ENCODE measurements at regions not wholly inside any gene's neighbourhood (a gene's known extent, or its start where the extent isn't known, plus 50 kb on each side); places are given as distances from the start of the nearest gene placed in this dataset.

GRCh38 chr13:107738004-107738403 lies 477.3 kb downstream of the LIG4 start:
- no peak for DNase-seq (ENCODE audit: low read depth)
- H3K4me3 ChIP-seq (ENCODE audit: low read depth, low read length) = no peak overlapping the region
- TF ChIP-seq CTCF (conservative IDR thresholded peaks at IDR 0.05; ENCODE audit: low read depth, low read length) = no peak

GRCh38 chr13:107736731-107737130 lies 478.6 kb downstream of the LIG4 start:
- H3K4me3 ChIP-seq (ENCODE audit: low read depth, low read length) = no peak overlapping the region
- no peak for DNase-seq (ENCODE audit: low read depth)
- TF ChIP-seq CTCF (conservative IDR thresholded peaks at IDR 0.05; ENCODE audit: low read depth, low read length) = no peak

GRCh38 chr13:107736170-107736569 lies 479.2 kb downstream of the LIG4 start:
- TF ChIP-seq CTCF (conservative IDR thresholded peaks at IDR 0.05; ENCODE audit: low read depth, low read length) = no peak
- no peak for DNase-seq (ENCODE audit: low read depth)
- H3K4me3 ChIP-seq (ENCODE audit: low read depth, low read length) = no peak overlapping the region

- no peak overlapping the region for H3K4me3 ChIP-seq (ENCODE audit: low read depth, low read length)
- DNase-seq (ENCODE audit: low read depth) = no peak
- no peak for TF ChIP-seq CTCF (conservative IDR thresholded peaks at IDR 0.05; ENCODE audit: low read depth, low read length)
Observed at GRCh38 chr13:107734891-107735625, 480.3 kb downstream of the LIG4 start.

- no peak for TF ChIP-seq CTCF (conservative IDR thresholded peaks at IDR 0.05; ENCODE audit: low read depth, low read length)
- H3K4me3 ChIP-seq (ENCODE audit: low read depth, low read length) = no peak overlapping the region
- no peak for DNase-seq (ENCODE audit: low read depth)
Observed at GRCh38 chr13:107733276-107733675, 482.1 kb downstream of the LIG4 start.

- no peak for TF ChIP-seq CTCF (conservative IDR thresholded peaks at IDR 0.05; ENCODE audit: low read depth, low read length)
- peak; percentile 3 for DNase-seq (ENCODE audit: low read depth)
Observed at GRCh38 chr13:107730813-107731212, 484.5 kb downstream of the LIG4 start.

More at GRCh38 chr13:107730813-107731212, 484.5 kb downstream of the LIG4 start:
- no peak overlapping the region for H3K4me3 ChIP-seq (ENCODE audit: low read depth, low read length)
